GM18873 (cell line): ENCODE measurements at regions not wholly inside any gene's neighbourhood (a gene's known extent, or its start where the extent isn't known, plus 50 kb on each side); places are given as distances from the start of the nearest gene placed in this dataset.
"Not testable (repeated sequence)": the region's sequence is repeated elsewhere in the genome, so short reads cannot be mapped to it uniquely, and the experiment has no call there.

Experiments
- ATAC-seq: cut with Tn5 transposase; IDR thresholded peaks from one replicate; pipeline ENCODE4 v1.9.1; 2021; ENCODE audit warnings: mild to moderate bottlenecking, moderate library complexity, moderate number of reproducible peaks; ENCODE audit not compliant: unreplicated experiment, low FRiP score

DNA sequence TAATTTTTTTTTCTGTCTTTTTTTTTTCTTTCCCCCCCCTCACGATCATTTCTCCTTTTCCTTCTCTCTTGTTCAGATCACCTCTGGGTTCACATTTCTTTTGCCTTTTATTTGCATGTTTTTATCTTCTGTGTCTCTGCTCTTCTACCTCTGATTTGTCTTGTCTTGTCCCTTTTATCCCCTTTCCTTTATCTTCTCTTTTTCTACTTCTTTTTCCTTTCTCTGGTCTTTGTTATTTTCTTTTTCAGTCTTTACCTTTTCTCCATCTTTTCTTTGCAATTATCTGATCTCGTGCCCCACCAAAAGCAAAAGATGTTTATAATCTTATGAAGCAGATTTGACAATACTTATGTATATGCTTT lies 77.8 kb upstream of the RAP1B start:
- ATAC-seq = no peak

- no peak for ATAC-seq
Observed at GRCh38 chr12:68534108-68534507, 76.6 kb upstream of the RAP1B start.

DNA sequence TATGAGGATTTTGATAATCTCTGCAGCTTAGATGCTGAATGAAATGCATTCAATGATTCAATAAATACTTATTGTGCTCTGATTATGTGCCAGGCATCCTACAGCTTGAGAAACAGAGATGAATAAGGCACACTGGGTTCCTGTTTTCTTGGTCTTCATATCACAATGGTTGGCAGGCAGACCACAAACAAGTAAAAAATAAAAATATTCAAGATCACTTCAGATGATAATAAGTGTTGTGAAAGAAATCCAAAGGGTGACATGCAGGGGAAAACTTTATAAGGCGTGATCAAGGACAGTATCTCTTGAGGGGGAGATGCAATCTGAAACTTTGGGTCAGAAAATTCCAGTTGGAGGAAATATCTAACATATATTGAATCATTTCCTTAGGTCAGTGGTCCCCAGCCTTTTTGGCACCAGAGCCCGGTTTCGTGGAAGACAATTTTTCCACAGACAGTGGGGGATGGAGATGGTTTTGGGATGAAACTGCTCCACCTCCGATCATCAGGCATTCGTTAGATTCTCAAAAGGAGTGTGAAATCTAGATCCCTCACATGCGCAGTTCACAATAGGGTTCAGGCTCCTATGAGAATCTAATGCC lies 73.7 kb upstream of the RAP1B start:
- ATAC-seq = no peak

DNA sequence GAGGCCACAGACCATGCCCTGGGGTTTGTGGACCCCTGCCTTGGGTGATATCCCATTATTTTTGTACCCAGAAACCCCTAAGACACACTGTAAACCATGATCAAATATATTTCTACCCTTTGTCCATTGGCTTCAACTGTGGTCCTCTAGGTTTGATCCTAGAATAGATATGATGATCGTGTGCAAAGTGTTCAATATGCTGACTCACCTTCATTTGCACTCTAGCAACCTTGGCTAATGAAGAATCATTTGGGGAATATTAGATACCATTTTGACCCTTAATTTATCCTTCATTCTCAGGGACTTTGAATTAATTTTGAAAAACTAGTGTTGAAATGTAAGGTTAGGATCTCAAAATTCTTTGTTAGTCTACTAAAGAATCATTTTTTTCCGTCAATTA lies 73.1 kb upstream of the RAP1B start:
- ATAC-seq = no peak

DNA sequence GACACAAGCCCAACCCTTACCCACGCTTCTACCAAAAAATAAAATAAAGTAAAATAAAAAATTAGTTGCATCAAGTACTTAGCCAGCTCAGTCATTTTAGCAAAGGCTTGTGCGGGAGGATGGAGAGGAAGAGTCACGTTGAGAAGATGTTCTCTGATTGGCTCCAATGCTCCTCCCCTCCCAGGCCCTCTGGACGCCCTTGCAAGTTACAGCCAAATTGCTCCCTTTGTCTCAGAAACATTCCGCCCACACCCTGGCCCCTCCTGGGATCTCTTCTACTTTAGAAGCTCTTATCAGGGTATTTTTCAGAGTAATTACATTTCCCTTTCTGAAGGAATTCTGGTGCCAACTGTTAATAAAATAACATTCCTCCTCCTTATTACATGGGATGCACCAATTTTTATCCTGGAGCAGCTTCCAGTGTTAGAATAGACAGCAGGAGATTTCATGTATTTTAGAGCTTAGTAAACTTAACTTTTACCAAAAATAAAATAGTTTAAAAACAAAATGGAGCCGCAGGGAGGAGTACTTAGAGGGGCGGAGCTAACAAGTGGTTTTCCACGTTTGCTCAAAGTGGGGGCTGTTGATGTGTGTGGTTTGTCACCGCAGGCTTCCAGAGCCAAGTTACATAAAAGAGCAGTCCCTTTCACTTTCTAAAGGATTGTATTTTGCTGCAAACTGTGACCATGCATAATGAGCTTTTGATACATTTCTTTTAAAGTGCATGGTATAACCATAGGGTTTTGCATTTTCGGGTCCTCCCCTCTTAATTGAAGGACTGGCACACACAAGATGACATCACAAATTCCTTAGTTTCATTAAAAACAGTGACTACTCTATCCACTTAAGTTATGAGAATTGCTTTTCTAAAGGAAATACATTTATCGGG lies 71.7 kb upstream of the RAP1B start:
- ATAC-seq = no peak

- no peak for ATAC-seq
Observed at GRCh38 chr12:68539615-68539952, 71.1 kb upstream of the RAP1B start.

DNA sequence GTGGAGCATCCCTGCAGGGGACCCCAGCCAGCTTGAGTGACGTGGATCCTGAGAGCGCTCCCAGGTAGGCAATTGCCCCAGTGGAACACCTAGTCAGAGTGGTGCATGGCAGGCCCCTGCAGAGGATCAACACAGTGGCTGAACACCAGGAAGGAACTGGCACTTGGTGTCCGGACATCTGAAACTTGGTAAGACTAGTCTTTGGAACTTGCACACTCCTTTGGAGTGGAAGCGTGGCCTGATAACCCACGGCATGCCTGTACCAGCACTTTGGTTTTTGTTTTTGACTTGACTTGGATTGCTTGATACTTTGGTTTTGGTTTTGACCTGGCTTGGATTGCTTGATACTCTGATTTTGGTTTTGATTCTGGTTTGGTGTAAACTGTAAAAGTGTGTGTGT lies 69.9 kb upstream of the RAP1B start:
- not testable (repeated sequence) for ATAC-seq

DNA sequence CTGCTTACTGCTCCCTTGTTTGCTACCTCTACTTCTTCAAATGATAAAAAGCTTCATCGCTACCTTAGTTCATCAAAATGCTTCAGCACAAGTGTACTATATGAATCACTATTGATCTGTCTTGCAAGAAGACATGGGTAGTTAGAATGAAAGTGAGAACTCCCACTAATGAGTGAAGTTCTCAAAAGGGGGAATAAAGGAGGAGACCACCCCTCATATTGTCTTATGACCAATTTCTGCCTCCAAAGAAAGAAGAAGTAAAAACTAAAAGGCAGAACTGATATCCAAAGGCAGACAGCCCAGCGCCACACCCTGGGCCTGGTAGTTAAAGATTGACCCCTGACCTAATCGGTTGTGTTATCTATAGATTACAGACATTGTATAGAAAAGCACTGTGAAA lies 63.4 kb upstream of the RAP1B start:
- ATAC-seq = not testable (repeated sequence)

DNA sequence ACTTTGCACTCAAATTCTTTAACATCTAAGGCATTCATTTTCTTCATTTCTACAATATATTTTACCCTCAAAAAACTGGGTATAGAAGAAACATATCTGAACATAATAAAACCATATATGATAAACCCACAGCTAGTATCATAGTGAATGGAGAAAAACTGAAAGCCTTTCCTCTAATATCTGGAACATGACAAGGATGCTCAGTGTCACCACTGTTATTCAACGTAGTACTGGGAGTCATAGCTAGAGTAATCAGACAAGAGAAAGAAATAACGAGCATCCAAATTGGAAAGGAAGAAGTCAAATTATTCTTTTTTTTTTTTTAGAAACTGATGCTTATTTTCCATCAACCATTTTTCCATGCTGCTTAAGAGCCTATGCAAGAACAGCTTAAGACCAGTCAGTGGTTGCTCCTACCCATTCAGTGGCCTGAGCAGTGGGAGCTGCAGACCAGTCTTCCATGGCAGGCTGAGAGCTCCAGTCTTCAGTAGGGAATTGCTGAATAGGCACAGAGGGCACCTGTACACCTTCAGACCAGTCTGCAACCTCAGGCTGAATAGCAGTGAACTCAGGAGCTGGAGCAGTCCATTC lies 58.0 kb upstream of the RAP1B start:
- ATAC-seq = not testable (repeated sequence)

DNA sequence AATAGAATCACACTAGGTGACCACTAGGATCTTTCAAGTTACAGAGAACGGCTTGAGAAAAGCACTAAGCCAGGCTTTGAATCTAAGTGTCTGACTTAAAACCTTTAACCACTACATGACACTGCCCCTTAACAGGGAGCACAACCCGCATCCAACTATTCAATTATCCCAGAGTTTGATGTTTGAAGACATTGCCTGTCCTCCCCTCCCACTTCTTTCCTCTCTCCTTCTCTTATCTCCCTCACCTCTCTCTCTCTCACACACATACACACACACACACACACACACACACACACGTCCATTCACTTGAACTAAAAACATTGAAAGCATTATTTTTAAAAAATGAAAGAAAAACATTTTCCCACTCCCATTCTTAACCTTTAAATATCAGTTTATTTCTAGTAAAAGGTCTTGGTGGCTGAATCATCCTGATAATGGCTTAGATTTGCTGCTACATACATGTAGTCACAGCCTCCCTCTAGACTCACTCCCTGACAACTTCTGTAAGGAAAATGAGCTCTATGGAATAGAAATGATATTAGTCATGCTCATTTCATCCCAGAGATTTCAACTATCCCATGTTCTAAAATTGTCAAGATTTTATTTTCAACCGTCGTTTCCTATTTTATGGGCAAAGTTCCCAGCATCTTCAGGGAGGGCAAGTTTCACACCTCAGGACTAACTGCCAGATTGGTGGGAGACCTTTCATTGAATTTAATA lies 53.5 kb upstream of the RAP1B start:
- ATAC-seq = no peak

DNA sequence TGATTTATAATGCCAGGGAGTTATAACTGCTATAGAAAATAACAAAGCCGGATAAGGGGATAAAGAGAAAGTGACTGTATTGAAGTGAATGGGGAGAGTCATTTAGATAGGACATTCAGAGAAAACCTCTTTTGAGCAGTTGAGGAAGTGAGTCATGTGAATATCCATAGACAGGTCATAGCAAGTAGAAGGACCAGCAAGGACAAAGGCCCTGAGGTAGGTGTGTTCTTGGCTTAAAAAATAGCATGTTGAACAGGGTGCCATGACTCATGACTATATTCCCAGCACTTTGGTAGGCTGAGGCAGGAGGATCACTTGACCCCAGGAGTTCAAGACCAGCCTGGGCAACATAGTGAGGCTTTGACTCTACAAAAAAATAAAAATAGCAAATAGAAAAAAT lies 51.5 kb upstream of the RAP1B start:
- ATAC-seq = no peak

GRCh38 chr12:68559984-68560850 lies 50.5 kb upstream of the RAP1B start:
- no peak for ATAC-seq

DNA sequence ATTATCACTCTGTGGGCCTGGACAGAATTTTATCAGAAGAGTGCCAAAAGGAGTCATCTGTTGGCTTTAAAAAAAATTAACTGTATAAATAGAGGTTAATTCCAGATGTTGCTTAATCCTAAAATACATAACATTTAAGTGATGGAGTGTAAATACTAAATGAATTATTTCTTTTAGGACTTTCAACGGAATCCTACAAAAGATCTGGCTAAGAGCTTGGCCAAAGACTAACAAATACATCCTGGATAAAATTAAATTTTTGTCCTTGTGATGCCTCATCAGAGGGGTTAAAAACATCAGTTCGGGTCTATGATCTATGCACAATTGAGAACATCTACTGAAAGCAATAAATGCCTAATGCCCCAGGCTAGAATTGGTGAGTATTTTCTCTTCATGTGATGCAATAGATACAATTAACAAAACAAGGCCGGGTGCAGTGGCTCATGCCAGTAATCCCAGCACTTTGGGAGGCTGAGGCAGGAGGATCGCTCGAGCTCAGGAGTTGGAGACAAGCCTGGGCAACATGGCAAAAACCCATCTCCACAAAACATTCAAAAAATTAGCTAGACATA lies 49.8 kb upstream of the RAP1B start:
- no peak for ATAC-seq
